Heart left ventricle (tissue), 16 donors: ENCODE measurements at regions not wholly inside any gene's neighbourhood (a gene's known extent, or its start where the extent isn't known, plus 50 kb on each side); places are given as distances from the start of the nearest gene placed in this dataset.

Source experiments
- ATAC-seq, 4 donors: fragments of 200-7000 bp; cut with Tn5 transposase; one replicate each; pipeline ENCODE4 v1.9.1; 2020 to 2022; ENCODE audit warnings: moderate library complexity in 4 of 4, mild to moderate bottlenecking in 3 of 4, moderate number of reproducible peaks in 1 of 4
- DNase-seq, 5 donors: peaks; one replicate each; pipeline ENCODE4 v3.0.0-alpha.2; 2020
- H3K27ac ChIP-seq, 12 donors: fragments of 200-600 bp; sonication (generic) in 4 of 12; one replicate each; pipeline versions ENCODE4 v1.5.0 to v1.8.0; 2016 to 2022; ENCODE audit warnings: mild to moderate bottlenecking in 2 of 12
- H3K27me3 ChIP-seq, 9 donors: fragments of 200-600 bp; sonication (generic) in 2 of 9; one replicate each; pipeline versions ENCODE4 v1.5.1 to v1.8.0; 2016 to 2022; ENCODE audit warnings: mild to moderate bottlenecking in 3 of 9
- H3K36me3 ChIP-seq, 9 donors: fragments of 200-600 bp; sonication (generic) in 2 of 9; one replicate each; pipeline versions ENCODE4 v1.5.0 to v1.8.0; 2018 to 2022; ENCODE audit warnings: mild to moderate bottlenecking in 2 of 9
- H3K4me1 ChIP-seq, 12 donors: fragments of 200-600 bp; sonication (generic) in 4 of 12; one replicate each; pipeline versions ENCODE4 v1.5.0 to v1.8.0; 2016 to 2022; ENCODE audit warnings: mild to moderate bottlenecking in 3 of 12
- H3K4me3 ChIP-seq, 12 donors: fragments of 200-600 bp; sonication (generic) in 4 of 12; one replicate each; pipeline versions ENCODE4 v1.5.0 to v1.8.0; 2017 to 2022; ENCODE audit warnings: mild to moderate bottlenecking in 9 of 12, moderate library complexity in 4 of 12
- H3K9me3 ChIP-seq, 12 donors: fragments of 200-600 bp; sonication (generic) in 4 of 12; one replicate each; pipeline versions ENCODE4 v1.5.0 to v1.8.0; 2016 to 2022; ENCODE audit warnings: mild to moderate bottlenecking in 1 of 12
- POLR2A ChIP-seq, 2 donors: fragments of 450-650 bp; IDR thresholded peaks; one replicate each; pipeline ENCODE4 v1.6.1; 2017; ENCODE audit warnings: antibody characterized with exemption in 2 of 2, mild to moderate bottlenecking in 2 of 2, moderate library complexity in 2 of 2
- WGBS, 4 donors: extraction: QIAGEN DNeasy Blood & Tissue Kit in 2 of 4; methylation state at CpG; one replicate each; pipeline versions ENCODE4 v1.1.5 to v1.1.7; 2013 to 2018; 5-methylcytosine and 5-hydroxymethylcytosine counted together
- intact Hi-C, 10 donors: fragments of 100-400 bp; cut with DNase I; formaldehyde crosslinking; loops; one replicate each; pipeline versions ENCODE4 v1.11.1 to v1.14.2; 2022
- TF ChIP-seq, protein P1 (sequence below), 12 donors: fragments of 200-600 bp; sonication (generic) in 4 of 12; IDR thresholded peaks; one replicate each; pipeline versions ENCODE4 v1.5.0 to v1.8.0; 2018 to 2022; ENCODE audit warnings: antibody characterized with exemption in 12 of 12, mild to moderate bottlenecking in 5 of 12
- donor health status: ischemic (EF 13 %, LVEDD 7.1; RV severe dilation, severe dysfunction).
- donor health status: healthy with polysubstance abuse.
- donor health status: DM: no; HTN: yes; CAD: no.
- donor health status: DM: no; HTN: no; CAD: no.
- donor health status: ischemic (EF 25% LVEDD 6.9; RV normal size, moderate dysfunction).
- donor health status: ischemic (EF 25% LVEDD 5.7; RV mildly dilated, moderate dysfunction).
- donor health status: healthy.
- donor health status: DM: yes; HTN: yes; CAD: no.
- donor health status: ischemic (EF 35%, LVEDD 5.7; RV mildly dilated, moderate dysfunction).
- donor health status: nonischemic (EF 11% LVEDD 7.7; RV severe dilation, severe dysfunction).
- donor health status: DM: yes; HTN: yes; CAD: no.
- donor health status: PGD.
- donor health status: ischemic (EF 29% LVEDD 5.4; RV normal size, mild dysfunction).
- donor health status: nonischemic (EF 23%, LVEDD 6.1; RV moderate dilation, normal function).

DNA sequence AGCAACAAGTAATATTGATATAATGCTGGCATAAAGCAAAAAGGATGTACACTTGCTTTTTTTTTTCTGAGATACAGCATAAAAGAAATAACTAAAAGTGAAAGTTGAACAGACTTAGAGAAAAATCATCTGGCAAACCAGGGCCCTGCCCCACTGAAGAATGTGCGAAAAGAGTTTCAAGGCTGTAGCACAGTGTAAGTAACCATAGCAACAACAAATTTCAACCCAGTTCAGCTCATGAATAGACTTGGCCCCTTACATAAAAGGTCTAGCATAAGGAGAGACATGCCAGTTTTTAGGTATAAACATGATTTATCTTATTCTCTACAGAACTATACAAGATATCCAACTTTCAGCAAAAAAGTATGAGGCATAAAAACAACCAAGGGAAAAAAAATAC is 113.7 kb upstream of the GYPC start:
- TF ChIP-seq POLR2A (IDR thresholded peaks at IDR 0.05), result no peak
- TF ChIP-seq, protein P1, sequence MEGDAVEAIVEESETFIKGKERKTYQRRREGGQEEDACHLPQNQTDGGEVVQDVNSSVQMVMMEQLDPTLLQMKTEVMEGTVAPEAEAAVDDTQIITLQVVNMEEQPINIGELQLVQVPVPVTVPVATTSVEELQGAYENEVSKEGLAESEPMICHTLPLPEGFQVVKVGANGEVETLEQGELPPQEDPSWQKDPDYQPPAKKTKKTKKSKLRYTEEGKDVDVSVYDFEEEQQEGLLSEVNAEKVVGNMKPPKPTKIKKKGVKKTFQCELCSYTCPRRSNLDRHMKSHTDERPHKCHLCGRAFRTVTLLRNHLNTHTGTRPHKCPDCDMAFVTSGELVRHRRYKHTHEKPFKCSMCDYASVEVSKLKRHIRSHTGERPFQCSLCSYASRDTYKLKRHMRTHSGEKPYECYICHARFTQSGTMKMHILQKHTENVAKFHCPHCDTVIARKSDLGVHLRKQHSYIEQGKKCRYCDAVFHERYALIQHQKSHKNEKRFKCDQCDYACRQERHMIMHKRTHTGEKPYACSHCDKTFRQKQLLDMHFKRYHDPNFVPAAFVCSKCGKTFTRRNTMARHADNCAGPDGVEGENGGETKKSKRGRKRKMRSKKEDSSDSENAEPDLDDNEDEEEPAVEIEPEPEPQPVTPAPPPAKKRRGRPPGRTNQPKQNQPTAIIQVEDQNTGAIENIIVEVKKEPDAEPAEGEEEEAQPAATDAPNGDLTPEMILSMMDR (IDR thresholded peaks at IDR 0.05), result no peak
- Histone ChIP-seq H3K4me3 (no peak overlapping the region), H3K36me3 (no peaks in the 10 kb centered on the region), H3K27ac (no peak overlapping the region), H3K4me1 (no peaks in the 10 kb centered on the region), H3K27me3 (no peaks in the 10 kb centered on the region), H3K9me3 (peaks cover 0 to 35% (median 16%) of the 10 kb centered on the region in 12 donors)
- WGBS, 4 donors, result 91 to 98% (median 97%) methylated on average over 1 of the region's 1 CpG
- intact Hi-C loops, result no loop called here
- ATAC-seq (no peak), DNase-seq (no peak)

DNA sequence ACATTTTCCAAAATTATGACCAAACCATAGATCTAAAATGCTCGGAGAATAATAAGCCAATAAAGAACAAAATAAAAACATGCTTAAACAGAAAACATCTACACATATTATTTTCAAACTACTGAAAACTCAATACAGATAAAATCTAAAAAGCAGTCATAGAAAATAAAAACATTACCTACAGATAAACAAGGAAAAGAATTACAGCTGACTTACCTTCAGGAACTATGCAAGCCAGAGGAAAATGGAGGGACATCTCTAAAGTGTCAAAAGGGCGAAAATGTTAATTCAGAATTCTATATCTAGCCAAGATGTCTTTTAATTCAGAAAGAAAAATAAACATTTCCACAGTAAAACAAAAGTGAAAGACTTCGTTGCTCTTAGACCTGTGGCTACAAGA is 112.9 kb upstream of the GYPC start:
- intact Hi-C loops, result no loop called here
- no peaks in the 10 kb centered on the region for H3K36me3 ChIP-seq
- H3K9me3 ChIP-seq, result peaks cover 0 to 35% (median 16%) of the 10 kb centered on the region in 12 donors
- no peaks in the 10 kb centered on the region for H3K4me1 ChIP-seq
- no peak overlapping the region for H3K4me3 ChIP-seq
- TF ChIP-seq, protein P1 (IDR thresholded peaks at IDR 0.05), result no peak
- TF ChIP-seq POLR2A (IDR thresholded peaks at IDR 0.05), result no peak
- WGBS, 4 donors, result 81 to 86% (median 83%) methylated on average over 3 of the region's 3 CpGs
- no peak for DNase-seq
- no peak overlapping the region for H3K27ac ChIP-seq
- ATAC-seq, result no peak
- no peaks in the 10 kb centered on the region for H3K27me3 ChIP-seq

DNA sequence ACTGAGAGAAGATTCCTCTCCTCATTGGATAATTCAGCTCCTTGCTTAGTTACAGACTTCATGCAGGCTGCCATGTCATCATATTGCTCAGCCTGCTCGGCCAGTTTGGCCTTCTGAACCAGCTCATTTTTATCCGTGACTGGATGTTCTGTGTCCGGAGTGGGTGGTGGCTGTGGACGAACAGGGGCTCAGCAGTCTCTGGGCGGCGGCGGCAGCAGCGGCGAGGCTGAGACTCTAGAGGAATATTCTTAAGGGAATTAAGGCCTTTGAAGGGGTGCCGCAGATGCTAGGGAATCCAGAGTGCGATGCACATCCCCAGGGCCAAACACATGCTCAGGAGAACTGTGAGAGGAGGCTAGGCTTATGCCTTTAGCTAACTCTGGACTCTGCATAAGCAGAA is 97.9 kb upstream of the GYPC start:
- ATAC-seq (no peak), DNase-seq (no peak)
- Histone ChIP-seq H3K27ac (no peak overlapping the region), H3K4me3 (no peak overlapping the region), H3K27me3 (no peaks in the 10 kb centered on the region), H3K9me3 (peaks cover 0 to 6% (median 0%) of the 10 kb centered on the region in 12 donors), H3K4me1 (no peaks in the 10 kb centered on the region), H3K36me3 (no peaks in the 10 kb centered on the region)
- intact Hi-C loops, result no loop called here
- TF ChIP-seq, protein P1 (IDR thresholded peaks at IDR 0.05), result no peak
- no peak for TF ChIP-seq POLR2A (IDR thresholded peaks at IDR 0.05)
- 94 to 98% (median 95%) methylated on average over 11 of the region's 11 CpGs for WGBS, 4 donors

DNA sequence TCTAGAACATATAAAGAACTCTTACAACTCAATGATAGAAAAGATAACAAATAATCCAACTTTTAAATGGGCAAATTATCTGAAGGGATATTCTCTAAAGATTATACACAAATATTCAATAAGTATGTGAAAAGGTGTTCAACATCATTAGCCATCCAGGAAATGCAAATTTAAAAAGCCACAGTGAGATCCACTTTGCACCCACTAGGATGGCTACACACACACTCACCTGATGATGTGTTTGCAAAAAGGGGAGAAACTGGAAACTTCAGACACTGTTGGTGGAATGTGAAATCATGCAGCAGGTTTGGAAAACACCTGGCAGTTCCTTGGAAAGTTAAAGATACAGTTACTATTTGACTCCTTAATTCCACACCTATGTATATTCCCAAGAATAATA is 87.2 kb upstream of the GYPC start:
- peaks cover 0 to 1% (median 0%) of the 10 kb centered on the region in 12 donors for H3K9me3 ChIP-seq
- DNase-seq (no peak), ATAC-seq (no peak)
- no peak overlapping the region for H3K4me3 ChIP-seq
- TF ChIP-seq, protein P1 (IDR thresholded peaks at IDR 0.05), result no peak
- TF ChIP-seq POLR2A (IDR thresholded peaks at IDR 0.05), result no peak
- no peaks in the 10 kb centered on the region for H3K4me1 ChIP-seq
- intact Hi-C loops, result no loop called here
- H3K36me3 ChIP-seq, result no peaks in the 10 kb centered on the region
- H3K27ac ChIP-seq, result no peak overlapping the region
- no peaks in the 10 kb centered on the region for H3K27me3 ChIP-seq
